ENCODE measurements at regions not wholly inside any gene's neighbourhood (a gene's known extent, or its start where the extent isn't known, plus 50 kb on each side); places are given as distances from the start of the nearest gene placed in this dataset.

GRCh38 chr18:1930291-1931270 lies 640.7 kb downstream of the METTL4 start:
- Histone ChIP-seq H3K27me3 (replicated peaks in 2 of 5; ENCODE audit: control insufficient read depth in 4 of 5, insufficient read depth in 5 of 5, low read length in 4 of 5) (no peaks in the 10 kb centered on the region), H3K4me1 (ENCODE audit: control extremely low read depth in 1 of 4, control insufficient read depth in 4 of 4, insufficient read depth in 4 of 4, low read length in 3 of 4) (no peaks in the 10 kb centered on the region), H3K4me3 (ENCODE audit: control insufficient read depth in 1 of 7, extremely low read depth in 1 of 7, insufficient read depth in 4 of 7, low read depth in 2 of 7, low read length in 6 of 7) (no peak overlapping the region), H3K27ac (ENCODE audit: insufficient read depth in 1 of 2, low read depth in 1 of 2, low read length in 2 of 2, poor library complexity in 1 of 2, severe bottlenecking in 2 of 2) (no peak overlapping the region), H3K36me3 (ENCODE audit: control insufficient read depth in 4 of 4, insufficient read depth in 4 of 4, low read length in 3 of 4) (no peaks in the 10 kb centered on the region), H3K9me3 (ENCODE audit: control extremely low read depth in 1 of 5, control insufficient read depth in 4 of 5, insufficient read depth in 2 of 5, low read depth in 1 of 5, low read length in 4 of 5) (no peaks in the 10 kb centered on the region)
- WGBS (ENCODE audit: insufficient coverage), result 92% methylated on average over 3 of the region's 5 CpGs
- CTCF ChIA-PET, result no interaction called here
- POLR2A ChIA-PET, result interaction anchor here (0.6 kb wide), 1 partner anchor 11 kb away, joined by 3 read pairs; no protein-coding TSS in a partner anchor
- DNase-seq, result no peak

- no peaks in the 10 kb centered on the region for H3K9me3 ChIP-seq (ENCODE audit: control extremely low read depth in 1 of 5, control insufficient read depth in 4 of 5, insufficient read depth in 2 of 5, low read depth in 1 of 5, low read length in 4 of 5)
- DNase-seq, result no peak
- no peaks in the 10 kb centered on the region for H3K36me3 ChIP-seq (ENCODE audit: control insufficient read depth in 4 of 4, insufficient read depth in 4 of 4, low read length in 3 of 4)
- H3K27ac ChIP-seq (ENCODE audit: insufficient read depth in 1 of 2, low read depth in 1 of 2, low read length in 2 of 2, poor library complexity in 1 of 2, severe bottlenecking in 2 of 2), result no peak overlapping the region
- no peaks in the 10 kb centered on the region for H3K27me3 ChIP-seq (replicated peaks in 2 of 5; ENCODE audit: control insufficient read depth in 4 of 5, insufficient read depth in 5 of 5, low read length in 4 of 5)
- WGBS (ENCODE audit: insufficient coverage), result 86% methylated on average over 4 of the region's 5 CpGs
- POLR2A ChIA-PET, result no interaction called here
- H3K4me3 ChIP-seq (ENCODE audit: control insufficient read depth in 1 of 7, extremely low read depth in 1 of 7, insufficient read depth in 4 of 7, low read depth in 2 of 7, low read length in 6 of 7), result no peak overlapping the region
- H3K4me1 ChIP-seq (ENCODE audit: control extremely low read depth in 1 of 4, control insufficient read depth in 4 of 4, insufficient read depth in 4 of 4, low read length in 3 of 4), result no peaks in the 10 kb centered on the region
- CTCF ChIA-PET, result interaction anchor here (0.6 kb wide), 1 partner anchor 1386 kb away, joined by 3 read pairs; no protein-coding TSS in a partner anchor
These were observed 618.8 kb downstream of the METTL4 start for GRCh38 chr18:1952486-1952885.

- ChIA-PET CTCF (no interaction called here), POLR2A (no interaction called here)
- Histone ChIP-seq H3K36me3 (ENCODE audit: control insufficient read depth in 4 of 4, insufficient read depth in 4 of 4, low read length in 3 of 4) (no peaks in the 10 kb centered on the region), H3K4me1 (ENCODE audit: control extremely low read depth in 1 of 4, control insufficient read depth in 4 of 4, insufficient read depth in 4 of 4, low read length in 3 of 4) (no peaks in the 10 kb centered on the region), H3K27ac (ENCODE audit: insufficient read depth in 1 of 2, low read depth in 1 of 2, low read length in 2 of 2, poor library complexity in 1 of 2, severe bottlenecking in 2 of 2) (no peak overlapping the region), H3K9me3 (ENCODE audit: control extremely low read depth in 1 of 5, control insufficient read depth in 4 of 5, insufficient read depth in 2 of 5, low read depth in 1 of 5, low read length in 4 of 5) (no peaks in the 10 kb centered on the region), H3K27me3 (replicated peaks in 2 of 5; ENCODE audit: control insufficient read depth in 4 of 5, insufficient read depth in 5 of 5, low read length in 4 of 5) (no peaks in the 10 kb centered on the region), H3K4me3 (ENCODE audit: control insufficient read depth in 1 of 7, extremely low read depth in 1 of 7, insufficient read depth in 4 of 7, low read depth in 2 of 7, low read length in 6 of 7) (no peak overlapping the region)
- 94% methylated on average over 20 of the region's 20 CpGs for WGBS (ENCODE audit: insufficient coverage)
- no peak for DNase-seq
These were observed 616.6 kb downstream of the METTL4 start for GRCh38 chr18:1954583-1955312.

- Histone ChIP-seq H3K9me3 (ENCODE audit: control extremely low read depth in 1 of 5, control insufficient read depth in 4 of 5, insufficient read depth in 2 of 5, low read depth in 1 of 5, low read length in 4 of 5) (no peaks in the 10 kb centered on the region), H3K4me1 (ENCODE audit: control extremely low read depth in 1 of 4, control insufficient read depth in 4 of 4, insufficient read depth in 4 of 4, low read length in 3 of 4) (no peaks in the 10 kb centered on the region), H3K27me3 (replicated peaks in 2 of 5; ENCODE audit: control insufficient read depth in 4 of 5, insufficient read depth in 5 of 5, low read length in 4 of 5) (no peaks in the 10 kb centered on the region), H3K36me3 (ENCODE audit: control insufficient read depth in 4 of 4, insufficient read depth in 4 of 4, low read length in 3 of 4) (no peaks in the 10 kb centered on the region), H3K27ac (ENCODE audit: insufficient read depth in 1 of 2, low read depth in 1 of 2, low read length in 2 of 2, poor library complexity in 1 of 2, severe bottlenecking in 2 of 2) (no peak overlapping the region), H3K4me3 (ENCODE audit: control insufficient read depth in 1 of 7, extremely low read depth in 1 of 7, insufficient read depth in 4 of 7, low read depth in 2 of 7, low read length in 6 of 7) (no peak overlapping the region)
- ChIA-PET CTCF (no interaction called here), POLR2A (no interaction called here)
- no CpG with 5 or more reads among the region's 1 CpG for WGBS (ENCODE audit: insufficient coverage)
- DNase-seq, result no peak
These were observed 612.5 kb downstream of the METTL4 start for GRCh38 chr18:1958798-1959197.

GRCh38 chr18:1965016-1965415 lies 606.3 kb downstream of the METTL4 start:
- CTCF ChIA-PET, result no interaction called here
- no peaks in the 10 kb centered on the region for H3K4me1 ChIP-seq (ENCODE audit: control extremely low read depth in 1 of 4, control insufficient read depth in 4 of 4, insufficient read depth in 4 of 4, low read length in 3 of 4)

GRCh38 chr18:1965541-1965940 lies 605.8 kb downstream of the METTL4 start:
- ChIA-PET POLR2A (no interaction called here), CTCF (no interaction called here)
- WGBS (ENCODE audit: insufficient coverage), result no CpG with 5 or more reads among the region's 2 CpGs
- H3K9me3 ChIP-seq (ENCODE audit: control extremely low read depth in 1 of 5, control insufficient read depth in 4 of 5, insufficient read depth in 2 of 5, low read depth in 1 of 5, low read length in 4 of 5), result no peaks in the 10 kb centered on the region
- H3K27ac ChIP-seq (ENCODE audit: insufficient read depth in 1 of 2, low read depth in 1 of 2, low read length in 2 of 2, poor library complexity in 1 of 2, severe bottlenecking in 2 of 2), result no peak overlapping the region
- no peaks in the 10 kb centered on the region for H3K27me3 ChIP-seq (replicated peaks in 2 of 5; ENCODE audit: control insufficient read depth in 4 of 5, insufficient read depth in 5 of 5, low read length in 4 of 5)
- H3K4me1 ChIP-seq (ENCODE audit: control extremely low read depth in 1 of 4, control insufficient read depth in 4 of 4, insufficient read depth in 4 of 4, low read length in 3 of 4), result no peaks in the 10 kb centered on the region
- DNase-seq, result no peak
- no peaks in the 10 kb centered on the region for H3K36me3 ChIP-seq (ENCODE audit: control insufficient read depth in 4 of 4, insufficient read depth in 4 of 4, low read length in 3 of 4)
- H3K4me3 ChIP-seq (ENCODE audit: control insufficient read depth in 1 of 7, extremely low read depth in 1 of 7, insufficient read depth in 4 of 7, low read depth in 2 of 7, low read length in 6 of 7), result no peak overlapping the region

More at GRCh38 chr18:1965016-1965415, 606.3 kb downstream of the METTL4 start:
- no peaks in the 10 kb centered on the region for H3K9me3 ChIP-seq (ENCODE audit: control extremely low read depth in 1 of 5, control insufficient read depth in 4 of 5, insufficient read depth in 2 of 5, low read depth in 1 of 5, low read length in 4 of 5)
- H3K4me3 ChIP-seq (ENCODE audit: control insufficient read depth in 1 of 7, extremely low read depth in 1 of 7, insufficient read depth in 4 of 7, low read depth in 2 of 7, low read length in 6 of 7), result no peak overlapping the region
- no peak for DNase-seq
- H3K36me3 ChIP-seq (ENCODE audit: control insufficient read depth in 4 of 4, insufficient read depth in 4 of 4, low read length in 3 of 4), result no peaks in the 10 kb centered on the region
- POLR2A ChIA-PET, result no interaction called here
- WGBS (ENCODE audit: insufficient coverage), result 100% methylated on average over 1 of the region's 2 CpGs
- H3K27me3 ChIP-seq (replicated peaks in 2 of 5; ENCODE audit: control insufficient read depth in 4 of 5, insufficient read depth in 5 of 5, low read length in 4 of 5), result no peaks in the 10 kb centered on the region
- H3K27ac ChIP-seq (ENCODE audit: insufficient read depth in 1 of 2, low read depth in 1 of 2, low read length in 2 of 2, poor library complexity in 1 of 2, severe bottlenecking in 2 of 2), result no peak overlapping the region
